ENCODE measurements at regions not wholly inside any gene's neighbourhood (a gene's known extent, or its start where the extent isn't known, plus 50 kb on each side); places are given as distances from the start of the nearest gene placed in this dataset.
A peak's percentile ranks its signal among the peaks of the same experiment; 100 is the strongest.

GRCh38 chr7:66869660-66870450 is 51.2 kb upstream of the TMEM248 start (continued):
- TF ChIP-seq NUFIP1 (IDR thresholded peaks at IDR 0.05; ENCODE audit: partially characterized antibody) (no peak), KLF1 (tag; IDR thresholded peaks at IDR 0.05) (no peak), CEBPZ (IDR thresholded peaks at IDR 0.05; ENCODE audit: borderline replicate concordance, low read depth, low read length) (no peak), PHF8 (IDR thresholded peaks at IDR 0.05; ENCODE audit: borderline replicate concordance, low read length) (no peak), BCL6 (CRISPR knock-in tag; IDR thresholded peaks at IDR 0.05) (no peak), TRIM28 (IDR thresholded peaks at IDR 0.05) (no peak), SPI1 (IDR thresholded peaks at IDR 0.05; ENCODE audit: borderline replicate concordance, low read depth, low read length) (no peak), HNRNPUL1 (IDR thresholded peaks at IDR 0.05; ENCODE audit: low read length) (no peak), ZNF311 (CRISPR knock-in tag; IDR thresholded peaks at IDR 0.05) (no peak), TGIF2 (CRISPR knock-in tag; IDR thresholded peaks at IDR 0.05) (no peak), MED1 (CRISPR knock-in tag; IDR thresholded peaks at IDR 0.05; ENCODE audit: borderline replicate concordance) (no peak), ZKSCAN3 (CRISPR knock-in tag; IDR thresholded peaks at IDR 0.05) (no peak), PPARD (CRISPR knock-in tag; IDR thresholded peaks at IDR 0.05) (no peak), ZNF589 (CRISPR knock-in tag; IDR thresholded peaks at IDR 0.05; ENCODE audit: low read depth) (0 out of 2 replicates have a peak, but pooled peaks have one; percentile 36), COPS2 (conservative IDR thresholded peaks at IDR 0.05) (no peak), ETS2 (tag; IDR thresholded peaks at IDR 0.05; ENCODE audit: borderline replicate concordance, poor library complexity, severe bottlenecking) (no peak)
- TF ChIP-seq, protein P1, sequence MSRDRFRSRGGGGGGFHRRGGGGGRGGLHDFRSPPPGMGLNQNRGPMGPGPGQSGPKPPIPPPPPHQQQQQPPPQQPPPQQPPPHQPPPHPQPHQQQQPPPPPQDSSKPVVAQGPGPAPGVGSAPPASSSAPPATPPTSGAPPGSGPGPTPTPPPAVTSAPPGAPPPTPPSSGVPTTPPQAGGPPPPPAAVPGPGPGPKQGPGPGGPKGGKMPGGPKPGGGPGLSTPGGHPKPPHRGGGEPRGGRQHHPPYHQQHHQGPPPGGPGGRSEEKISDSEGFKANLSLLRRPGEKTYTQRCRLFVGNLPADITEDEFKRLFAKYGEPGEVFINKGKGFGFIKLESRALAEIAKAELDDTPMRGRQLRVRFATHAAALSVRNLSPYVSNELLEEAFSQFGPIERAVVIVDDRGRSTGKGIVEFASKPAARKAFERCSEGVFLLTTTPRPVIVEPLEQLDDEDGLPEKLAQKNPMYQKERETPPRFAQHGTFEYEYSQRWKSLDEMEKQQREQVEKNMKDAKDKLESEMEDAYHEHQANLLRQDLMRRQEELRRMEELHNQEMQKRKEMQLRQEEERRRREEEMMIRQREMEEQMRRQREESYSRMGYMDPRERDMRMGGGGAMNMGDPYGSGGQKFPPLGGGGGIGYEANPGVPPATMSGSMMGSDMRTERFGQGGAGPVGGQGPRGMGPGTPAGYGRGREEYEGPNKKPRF (IDR thresholded peaks at IDR 0.05; ENCODE audit: low read depth, low read length), result no peak

Measured in K562 (cell line).